H54 (cell line): ENCODE measurements at regions not wholly inside any gene's neighbourhood (a gene's known extent, or its start where the extent isn't known, plus 50 kb on each side); places are given as distances from the start of the nearest gene placed in this dataset.

Experiments
- DNase-seq: peaks from one replicate; pipeline ENCODE4 v3.0.0; 2011; ENCODE audit warnings: low spot score, mixed read lengths; ENCODE audit not compliant: insufficient read length
- FAIRE-seq: peaks from 3 replicates; lab custom pipeline; 2011; peaks lifted over from hg19 to GRCh38; lab: Jason Lieb, UNC
- POLR2A ChIP-seq: IDR thresholded peaks from 2 replicates; pipeline ENCODE4 v1.6.1; 2011; ENCODE audit warnings: low read depth, mild to moderate bottlenecking, low read length

DNA sequence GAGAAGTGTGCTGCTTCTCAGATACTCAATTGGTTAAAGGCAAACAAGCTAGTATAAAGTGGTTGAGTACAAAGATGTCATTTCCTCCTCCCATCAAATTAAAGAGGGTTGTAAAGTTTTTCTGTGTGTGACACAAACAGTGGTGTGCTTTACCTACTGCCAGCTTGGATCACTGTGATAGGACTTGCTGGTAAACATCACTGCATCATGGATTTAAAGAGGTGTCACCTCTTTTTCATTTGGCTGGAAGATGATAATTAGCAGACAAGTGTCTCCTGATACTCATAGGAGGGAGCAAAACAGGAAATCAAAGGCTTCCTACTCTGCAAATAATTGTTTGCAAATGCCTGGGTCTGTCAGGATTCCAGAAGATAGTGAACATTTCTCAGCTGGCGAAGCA lies 200.5 kb downstream of the MDFIC start:
- FAIRE-seq = no peak
- DNase-seq = no peak
- no peak for TF ChIP-seq POLR2A

DNA sequence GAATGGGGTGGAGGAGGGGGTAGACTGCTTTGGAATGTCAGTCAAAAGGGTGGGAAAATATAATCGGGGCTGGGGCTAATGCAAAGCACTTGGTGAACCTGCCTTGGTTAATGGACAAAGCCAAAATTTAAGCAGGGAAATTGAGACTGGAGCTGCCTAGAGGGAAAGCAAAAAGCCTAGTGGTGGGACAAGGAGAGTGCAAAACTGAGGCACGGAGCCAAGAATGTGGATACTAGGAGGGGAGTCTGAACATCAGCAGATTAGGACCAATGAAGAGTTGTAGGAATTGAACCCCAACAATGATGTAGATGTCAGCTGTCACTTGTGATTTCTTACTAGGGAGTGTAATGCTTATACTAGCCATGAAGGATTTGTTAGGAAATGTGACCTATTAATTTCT lies 195.9 kb downstream of the MDFIC start:
- FAIRE-seq = no peak
- DNase-seq = no peak
- no peak for TF ChIP-seq POLR2A

DNA sequence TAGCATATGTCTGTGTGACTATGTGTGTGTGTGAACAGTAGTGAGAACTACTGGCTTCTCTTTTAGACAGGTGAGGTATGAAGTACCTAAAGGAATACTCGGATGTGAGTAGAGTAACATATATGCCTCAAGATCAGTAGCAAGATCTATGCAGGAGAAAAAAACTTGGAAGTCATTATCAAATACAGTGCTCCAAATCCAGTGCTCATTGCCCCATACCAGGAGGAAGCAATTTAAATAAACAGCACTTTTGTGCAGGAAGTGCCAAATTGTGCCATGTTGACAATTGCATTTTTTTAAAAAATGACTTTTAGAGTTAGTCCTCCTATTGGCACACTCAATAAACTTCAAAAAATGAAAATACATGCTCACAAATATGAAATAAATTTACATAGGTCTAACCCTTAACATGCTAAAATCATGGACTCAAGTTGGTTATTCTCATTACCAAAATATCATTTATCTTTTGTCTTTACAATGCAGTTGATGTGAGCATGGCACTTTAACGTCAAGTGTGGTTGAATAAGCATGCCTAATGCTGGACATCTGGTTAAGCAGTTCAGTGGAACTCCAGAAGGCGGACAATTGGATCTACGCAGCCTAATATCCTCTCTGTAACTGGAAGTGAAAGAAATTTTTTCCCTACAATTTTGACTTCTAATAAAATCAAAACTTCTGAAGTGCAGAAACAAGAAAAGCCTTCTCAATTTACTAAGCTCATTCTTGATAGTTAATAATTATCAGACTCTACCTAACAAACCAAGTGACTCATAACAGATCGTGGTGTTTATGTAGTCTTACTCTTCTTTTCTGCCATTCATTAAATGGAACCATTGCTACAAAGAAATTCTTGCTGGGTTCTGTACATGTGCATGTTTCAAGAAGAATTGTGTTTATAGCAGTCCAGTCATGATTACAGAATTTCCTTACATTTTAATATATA lies 195.2 kb downstream of the MDFIC start:
- FAIRE-seq = no peak
- no peak for TF ChIP-seq POLR2A
- DNase-seq = no peak

DNA sequence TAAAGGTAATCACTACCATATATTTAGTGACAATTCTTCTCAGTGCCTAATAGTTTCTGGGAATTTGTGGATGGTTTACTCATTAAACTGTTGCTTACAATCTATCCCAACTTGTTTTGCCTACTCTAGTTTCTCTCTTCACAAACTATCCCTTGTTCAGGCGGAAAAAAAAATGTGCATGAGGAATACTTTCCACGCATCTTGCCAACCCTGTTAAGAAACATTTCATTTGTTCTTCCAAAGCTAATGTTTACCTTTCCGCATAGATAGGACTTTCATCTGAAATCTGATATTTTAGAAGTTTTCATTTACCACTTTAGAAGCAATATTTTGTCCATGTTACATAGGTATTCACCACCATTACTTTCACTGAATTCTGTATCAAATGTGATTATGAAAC lies 191.9 kb downstream of the MDFIC start:
- FAIRE-seq = no peak
- no peak for TF ChIP-seq POLR2A

DNA sequence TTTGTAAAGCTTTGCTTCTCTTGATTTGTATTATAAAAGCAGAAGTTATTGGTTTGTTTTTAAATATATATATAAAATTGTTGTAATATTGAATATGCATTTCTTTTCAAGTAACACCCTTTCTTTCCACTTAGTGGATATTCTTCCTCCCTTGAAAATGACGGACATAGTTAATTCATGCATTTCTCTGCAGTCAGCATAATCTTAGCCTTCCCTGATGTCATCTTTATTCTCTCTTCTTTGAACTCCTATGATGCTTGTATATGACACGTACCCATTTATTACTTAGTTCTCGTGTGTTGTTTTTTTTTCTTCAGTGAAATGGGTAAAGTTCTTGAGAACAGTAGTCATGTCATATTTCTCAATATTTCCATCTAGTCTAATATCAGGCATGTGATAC lies 191.2 kb downstream of the MDFIC start:
- DNase-seq (no peak), FAIRE-seq (no peak)
- TF ChIP-seq POLR2A = no peak

More for the DNA sequence above, 191.9 kb downstream of the MDFIC start:
- DNase-seq = no peak

DNA sequence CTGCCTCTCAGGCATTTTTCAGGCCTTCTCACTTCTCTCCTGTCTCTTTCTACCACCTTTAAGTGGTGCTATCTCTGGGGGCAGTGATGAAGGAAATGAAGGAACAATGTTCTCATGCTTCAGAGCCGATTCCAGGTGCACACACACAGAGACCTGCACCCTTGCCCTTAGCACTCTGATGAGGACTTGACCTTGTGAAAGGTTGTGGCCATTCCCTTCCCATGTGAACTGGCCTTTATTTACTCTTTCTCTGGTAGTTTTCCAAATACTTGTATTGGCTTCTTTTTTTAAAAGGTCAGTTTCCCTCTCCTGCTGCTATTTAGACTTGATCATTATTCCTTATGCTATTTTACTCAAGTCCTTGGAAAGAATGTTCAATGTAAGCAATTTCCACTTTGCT lies 188.6 kb downstream of the MDFIC start:
- no peak for FAIRE-seq
- no peak for DNase-seq
- no peak for TF ChIP-seq POLR2A

DNA sequence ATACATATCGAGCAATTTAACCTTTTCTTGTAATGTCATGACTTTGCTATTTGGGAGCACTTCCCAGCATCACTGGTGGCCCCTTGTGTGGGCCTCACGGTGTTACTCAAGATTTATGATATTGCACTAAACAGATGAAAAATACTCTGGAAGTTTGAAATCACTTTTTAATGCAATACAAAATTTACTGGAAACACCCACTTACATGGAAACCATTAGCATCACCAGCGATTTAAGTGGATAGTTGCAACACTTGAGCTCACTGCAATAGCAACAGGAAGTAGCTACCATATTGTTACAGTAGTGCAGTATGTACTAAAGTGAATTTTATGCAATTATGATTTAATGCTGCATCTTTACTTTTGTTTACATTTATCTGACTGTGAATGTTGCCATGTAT lies 184.4 kb downstream of the MDFIC start:
- FAIRE-seq = no peak
- TF ChIP-seq POLR2A = no peak
- DNase-seq = no peak

DNA sequence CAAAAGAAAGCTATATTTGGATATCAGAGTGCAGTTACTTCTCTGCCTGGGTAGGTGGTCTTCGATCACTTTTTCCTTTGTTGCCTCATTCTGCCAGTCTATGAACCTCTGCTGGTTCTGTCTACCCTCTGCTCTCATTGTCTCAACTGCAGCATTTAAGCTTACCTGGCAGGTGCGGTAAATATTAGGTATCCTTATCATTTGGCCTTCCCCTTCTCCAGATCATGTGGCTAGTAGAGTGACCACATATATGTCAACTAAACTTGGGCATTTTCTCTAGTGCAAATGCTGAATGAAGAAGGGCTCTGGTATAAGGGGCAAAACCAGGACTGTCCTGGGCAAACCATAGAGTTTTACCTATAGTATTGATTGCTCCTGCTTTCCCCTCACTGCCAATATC lies 180.8 kb downstream of the MDFIC start:
- DNase-seq (no peak), FAIRE-seq (no peak)
- no peak for TF ChIP-seq POLR2A

DNA sequence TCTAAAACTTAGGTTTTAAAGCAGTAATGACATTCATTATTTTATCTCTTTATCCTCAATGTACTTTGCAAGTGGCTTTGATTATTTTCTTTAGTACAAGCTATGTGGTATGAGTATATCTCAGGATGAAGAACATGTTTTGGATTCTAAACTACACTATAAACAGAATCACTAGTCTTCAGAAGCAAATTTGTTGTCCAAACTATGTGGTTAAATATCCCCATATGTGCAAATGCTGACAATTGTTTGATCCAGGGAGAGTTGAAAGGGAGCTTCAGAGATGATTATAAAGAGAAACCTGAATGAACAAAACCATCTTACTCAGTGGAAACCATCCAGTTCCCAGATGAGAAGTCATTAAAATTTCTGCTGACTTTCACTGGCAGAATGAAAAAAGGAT lies 179.3 kb downstream of the MDFIC start:
- DNase-seq = no peak
- TF ChIP-seq POLR2A = no peak
- no peak for FAIRE-seq

DNA sequence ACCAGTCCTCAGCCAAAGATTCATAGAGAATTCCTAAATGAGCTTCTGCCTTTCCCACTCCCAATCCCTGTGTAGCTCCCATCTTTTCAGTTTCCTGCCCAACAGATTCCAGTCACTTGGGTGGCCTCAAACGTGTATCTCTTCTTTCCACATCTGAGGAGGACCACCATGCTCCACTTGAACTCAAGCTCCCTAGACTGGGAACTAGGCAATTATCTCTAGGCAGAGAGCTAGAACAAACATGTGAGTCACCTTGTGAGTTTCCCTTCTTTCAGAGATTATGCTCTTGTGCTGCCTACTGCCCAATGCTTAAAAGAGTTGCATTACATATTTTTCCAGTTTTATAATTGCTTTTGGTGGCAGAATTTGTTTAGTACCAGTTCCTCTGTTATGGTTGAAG lies 178.0 kb downstream of the MDFIC start:
- no peak for DNase-seq
- TF ChIP-seq POLR2A = no peak
- FAIRE-seq = peak; percentile 91

DNA sequence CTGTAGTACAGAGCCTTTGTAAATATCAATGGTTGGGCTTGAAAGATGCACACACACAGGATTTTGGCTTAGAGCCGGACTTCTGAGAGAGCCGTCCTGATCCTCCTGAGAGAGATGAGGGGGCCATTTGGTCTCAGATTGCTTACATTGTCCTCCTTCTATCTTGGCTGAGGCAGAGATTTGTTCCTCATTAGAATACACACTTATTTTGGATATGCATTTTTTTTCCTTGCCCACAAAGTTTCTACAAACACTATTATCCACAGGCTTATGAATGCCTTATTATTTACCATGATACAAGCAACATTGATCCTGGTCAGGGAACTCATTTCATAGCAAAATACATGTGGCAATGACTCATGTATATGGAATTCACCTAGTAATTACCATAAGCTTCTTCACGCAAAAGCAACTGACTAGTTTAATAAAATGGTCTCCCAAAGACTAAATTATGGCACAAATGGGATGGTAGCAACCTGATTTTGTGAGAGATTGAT lies 175.3 kb downstream of the MDFIC start:
- TF ChIP-seq POLR2A = no peak
- FAIRE-seq (peak; percentile 86), DNase-seq (no peak)

DNA sequence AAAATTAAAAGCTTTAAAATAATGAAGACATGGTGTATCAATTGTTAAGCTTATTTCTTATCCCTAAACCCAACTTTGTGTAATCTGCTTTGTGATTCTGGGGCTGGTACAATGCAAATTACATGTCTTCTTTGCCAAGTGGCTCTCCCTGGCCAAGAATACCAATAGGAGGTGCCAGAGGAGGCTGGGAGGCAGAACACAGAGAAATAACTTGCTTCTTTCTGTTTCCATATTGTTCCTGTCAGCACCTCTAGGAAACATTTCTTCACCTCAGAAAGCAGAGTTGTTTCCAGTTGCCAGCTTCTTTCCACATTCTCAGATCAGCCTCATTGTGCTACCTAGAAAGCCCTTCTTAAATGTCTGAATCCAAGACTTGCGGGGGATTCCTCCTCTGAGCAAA lies 174.4 kb downstream of the MDFIC start:
- TF ChIP-seq POLR2A = no peak
- FAIRE-seq = no peak
- no peak for DNase-seq

DNA sequence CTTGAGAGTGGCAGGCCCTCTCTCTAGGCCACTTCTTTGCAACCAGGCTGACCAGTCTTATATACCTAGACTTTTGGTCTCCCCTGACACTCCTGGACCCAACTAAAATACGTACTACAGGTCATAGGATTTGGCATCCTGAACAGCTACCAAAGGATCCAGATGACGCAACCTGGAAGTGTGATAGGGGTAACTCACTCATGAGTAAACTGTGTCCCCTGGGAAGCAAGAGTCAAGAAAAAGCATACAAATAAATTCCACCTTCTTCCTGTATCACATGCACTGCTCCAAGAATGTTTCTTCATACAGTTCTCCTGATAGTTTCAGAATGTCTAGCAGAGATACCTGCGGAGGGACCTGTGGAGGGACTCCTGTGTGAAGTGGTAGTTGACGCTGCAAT lies 172.3 kb downstream of the MDFIC start:
- TF ChIP-seq POLR2A = no peak
- FAIRE-seq (no peak), DNase-seq (no peak)

DNA sequence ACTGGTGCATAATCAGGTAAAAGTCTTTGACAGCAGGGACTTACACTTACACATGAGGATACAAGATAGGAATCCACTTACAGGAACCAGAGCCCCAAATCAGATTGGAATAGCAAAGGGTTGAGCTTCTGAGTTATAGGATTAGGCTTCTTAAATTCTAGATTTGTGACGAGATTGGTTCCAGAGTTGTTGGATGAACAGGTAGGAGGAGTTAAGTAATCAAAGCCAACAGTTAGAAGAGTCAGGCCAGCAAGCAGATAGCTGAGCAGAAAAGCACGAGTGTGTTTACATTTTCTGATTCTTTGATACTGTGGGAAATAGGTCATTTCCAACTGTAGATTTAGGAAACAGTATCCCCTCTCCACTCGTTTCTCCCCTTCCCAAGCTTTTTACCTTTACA lies 167.0 kb downstream of the MDFIC start:
- no peak for FAIRE-seq
- no peak for DNase-seq
- TF ChIP-seq POLR2A = no peak

DNA sequence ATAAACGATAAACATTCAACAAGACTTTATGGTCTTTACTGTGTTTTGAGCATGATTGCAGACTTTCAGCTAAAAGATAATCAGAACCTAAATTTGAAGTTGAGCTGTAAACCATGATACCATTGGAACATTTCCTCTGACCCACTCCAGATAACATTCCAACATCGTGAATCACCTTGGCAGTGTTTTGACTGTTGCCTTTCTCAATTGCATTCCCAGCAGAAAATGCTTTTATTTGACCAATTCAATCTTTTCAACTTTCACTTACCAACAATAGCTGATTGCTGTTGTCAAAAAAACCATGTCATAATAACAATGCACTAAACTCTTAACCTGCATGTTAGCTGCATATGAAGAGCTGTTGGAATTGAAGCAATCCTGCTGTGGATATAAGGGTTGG lies 165.5 kb downstream of the MDFIC start:
- no peak for TF ChIP-seq POLR2A
- DNase-seq = no peak
- peak; percentile 98 for FAIRE-seq
